HG03460 (cell line): ENCODE measurements at regions not wholly inside any gene's neighbourhood (a gene's known extent, or its start where the extent isn't known, plus 50 kb on each side); places are given as distances from the start of the nearest gene placed in this dataset.
"Not testable (repeated sequence)": the region's sequence is repeated elsewhere in the genome, so short reads cannot be mapped to it uniquely, and the experiment has no call there.

Source experiments
- ATAC-seq: cut with Tn5 transposase; IDR thresholded peaks from one replicate; pipeline ENCODE4 v1.9.1; 2021; ENCODE audit not compliant: unreplicated experiment

DNA sequence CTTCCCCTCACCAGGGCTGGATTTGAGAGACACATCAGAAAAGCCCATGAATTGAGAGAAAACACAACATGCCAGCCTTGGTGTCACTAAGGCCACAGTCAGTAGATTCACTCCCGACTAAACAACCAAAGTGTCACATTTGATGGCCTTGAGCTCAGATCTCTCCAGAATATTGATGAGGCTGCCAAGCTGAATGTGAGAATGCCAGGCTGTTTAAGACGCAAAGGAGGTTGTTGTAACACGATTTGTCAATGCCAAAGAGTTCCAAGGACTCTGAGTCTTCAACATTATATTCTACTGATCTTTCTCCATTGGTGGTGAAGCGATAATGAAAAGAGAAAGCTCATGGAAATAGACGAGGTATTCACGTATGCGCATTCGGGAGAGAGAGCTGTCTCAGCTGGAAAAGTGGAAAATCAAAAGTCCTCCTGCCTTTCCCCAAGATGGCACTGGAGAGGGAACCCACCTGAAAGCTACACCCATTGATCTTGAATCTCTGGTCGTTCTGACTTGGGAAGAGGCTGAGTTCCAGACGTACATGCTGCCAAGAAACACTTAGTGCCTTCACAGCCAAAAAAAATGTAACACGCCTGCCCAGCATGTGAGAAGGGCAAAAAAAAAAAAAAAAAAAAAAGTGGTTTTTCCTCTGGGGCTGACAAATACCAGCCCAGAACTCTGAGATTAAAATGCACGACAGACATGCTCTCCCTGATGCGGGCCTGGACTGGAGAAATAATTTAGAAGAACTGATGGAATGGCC lies 1159.6 kb downstream of the VRK1 start:
- ATAC-seq = no peak

- ATAC-seq = no peak
Measured at GRCh38 chr14:97959251-97959650, 1162.1 kb downstream of the VRK1 start.

DNA sequence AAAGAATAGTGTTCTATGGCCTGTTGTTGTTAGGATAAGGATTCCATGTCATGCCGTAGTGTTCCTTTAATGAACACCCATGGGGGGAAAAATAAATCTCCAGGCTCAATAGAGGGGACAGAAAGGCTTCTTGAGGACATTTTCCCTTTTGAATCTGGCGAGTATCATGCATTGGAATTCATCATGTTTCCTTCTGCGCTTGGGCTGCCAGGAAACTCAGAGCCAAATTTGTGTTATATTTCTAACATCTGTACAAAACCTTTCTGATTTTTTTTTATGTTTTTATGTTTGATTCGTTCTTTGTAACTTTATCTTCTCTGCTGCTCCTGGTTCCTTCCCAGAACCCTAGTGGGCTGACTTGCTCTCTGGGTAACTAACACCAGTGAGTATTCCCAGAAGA lies 1163.3 kb downstream of the VRK1 start:
- no peak for ATAC-seq

DNA sequence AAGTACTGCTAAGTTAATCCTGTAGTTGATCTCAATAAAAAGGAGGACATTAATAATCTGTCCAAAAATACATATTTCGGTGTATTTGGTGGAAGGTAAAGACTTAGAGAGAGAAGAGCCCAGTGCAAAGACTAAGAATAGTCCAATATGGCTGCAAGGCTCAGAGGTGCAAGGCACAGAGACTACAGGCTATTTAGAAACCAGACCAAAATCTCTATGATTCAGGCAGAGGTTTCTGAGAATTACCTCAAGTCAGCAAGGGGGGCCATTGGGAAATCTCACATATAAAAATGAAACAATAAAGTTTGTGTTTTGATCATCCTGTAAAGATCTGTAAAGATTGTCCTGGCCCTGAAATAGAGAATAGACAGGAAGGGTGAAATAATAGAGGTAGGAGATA lies 1173.0 kb downstream of the VRK1 start:
- ATAC-seq = no peak

DNA sequence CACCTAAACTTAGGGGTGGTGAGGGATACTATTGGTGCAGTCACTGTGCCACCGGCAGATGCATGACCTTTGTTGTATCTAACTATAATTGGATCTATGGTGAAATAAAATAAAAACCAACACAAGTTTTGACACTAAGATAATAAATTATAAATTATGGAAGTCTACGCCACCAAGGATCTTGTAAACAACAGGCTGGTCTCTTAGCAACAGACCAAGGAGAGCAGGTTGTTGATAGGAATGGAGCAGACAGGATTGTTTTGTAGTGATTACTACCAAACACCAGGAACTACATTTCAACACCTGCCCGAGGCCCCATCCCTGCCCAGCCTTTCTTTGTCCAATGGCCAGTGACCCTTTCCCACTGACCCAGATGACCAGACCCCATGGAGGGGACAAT lies 1178.0 kb downstream of the VRK1 start:
- ATAC-seq = no peak

- no peak for ATAC-seq
Measured at GRCh38 chr14:97975962-97976361, 1178.8 kb downstream of the VRK1 start.

DNA sequence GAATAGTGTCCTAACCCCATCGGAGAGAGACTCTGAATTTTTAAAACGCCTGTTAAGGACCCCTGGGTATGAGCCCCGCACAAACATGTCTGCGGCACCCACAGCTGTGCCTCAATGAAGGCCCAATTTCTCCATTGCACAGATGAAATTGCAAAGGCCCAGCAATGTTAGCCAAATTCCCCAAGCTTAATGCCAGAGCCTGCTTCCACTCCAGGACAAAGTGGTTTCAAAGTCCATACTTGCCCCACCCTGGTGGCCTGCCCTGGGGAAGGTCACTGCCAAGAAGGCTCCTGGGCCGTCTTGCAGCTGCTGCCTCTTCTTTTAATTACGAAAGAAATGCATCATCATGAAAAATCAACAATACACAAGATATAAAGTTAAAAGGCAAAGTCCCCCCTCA lies 1179.7 kb downstream of the VRK1 start:
- ATAC-seq = no peak

DNA sequence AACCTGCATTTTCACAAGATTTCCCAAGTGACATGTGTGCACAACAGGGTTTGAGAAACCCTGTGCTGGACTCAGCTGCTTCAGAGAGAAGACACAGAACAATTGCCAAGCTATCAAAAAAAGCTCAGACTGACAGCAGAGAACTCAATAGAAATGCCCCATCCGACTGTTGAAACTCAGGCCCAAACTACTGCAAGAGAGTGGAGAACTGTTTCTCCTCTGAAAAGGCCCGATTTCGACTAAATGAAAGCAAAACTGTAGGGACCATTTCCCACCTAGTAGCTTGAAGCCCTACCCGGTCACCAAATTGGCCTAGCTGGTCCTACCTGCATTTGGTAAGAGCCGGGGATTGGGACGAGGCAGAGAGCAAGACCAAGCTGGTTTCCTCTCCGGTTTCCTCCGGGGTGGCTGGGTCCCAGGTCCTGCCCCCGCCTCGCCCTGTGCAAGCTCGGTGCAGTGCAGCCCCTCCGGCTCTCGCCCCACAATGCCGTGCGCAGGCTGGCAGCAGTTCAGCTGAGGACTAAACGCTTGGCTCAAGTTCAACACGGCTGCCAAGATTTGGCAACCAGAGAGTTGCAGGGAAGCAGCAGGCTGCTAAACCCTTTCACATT lies 1180.6 kb downstream of the VRK1 start:
- no peak for ATAC-seq

GRCh38 chr14:97978341-97978740 lies 1181.2 kb downstream of the VRK1 start:
- ATAC-seq = no peak

DNA sequence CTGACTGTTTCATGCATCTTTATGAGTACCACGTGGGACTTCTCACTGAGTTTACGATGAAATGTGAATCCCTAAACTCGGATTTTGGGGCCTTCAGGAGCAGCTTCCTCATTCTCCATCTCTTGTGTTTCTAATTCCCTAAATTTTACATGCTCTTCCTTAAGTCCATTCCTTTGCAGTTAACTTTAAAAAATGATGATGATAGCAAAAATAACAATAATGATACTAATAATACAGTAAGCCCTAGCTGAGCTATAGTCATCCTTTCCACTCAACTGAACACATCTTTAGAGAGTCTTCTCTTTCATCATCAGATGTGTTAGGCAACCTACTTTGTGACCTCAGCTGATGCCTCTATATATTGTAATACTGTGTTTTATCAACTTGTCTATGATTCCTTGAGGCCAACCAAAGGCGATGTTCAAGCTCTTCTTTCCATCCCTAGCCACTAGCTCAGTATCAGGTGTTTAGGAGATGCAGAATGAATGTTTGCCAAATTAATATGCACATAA lies 1196.4 kb downstream of the VRK1 start:
- ATAC-seq = no peak

DNA sequence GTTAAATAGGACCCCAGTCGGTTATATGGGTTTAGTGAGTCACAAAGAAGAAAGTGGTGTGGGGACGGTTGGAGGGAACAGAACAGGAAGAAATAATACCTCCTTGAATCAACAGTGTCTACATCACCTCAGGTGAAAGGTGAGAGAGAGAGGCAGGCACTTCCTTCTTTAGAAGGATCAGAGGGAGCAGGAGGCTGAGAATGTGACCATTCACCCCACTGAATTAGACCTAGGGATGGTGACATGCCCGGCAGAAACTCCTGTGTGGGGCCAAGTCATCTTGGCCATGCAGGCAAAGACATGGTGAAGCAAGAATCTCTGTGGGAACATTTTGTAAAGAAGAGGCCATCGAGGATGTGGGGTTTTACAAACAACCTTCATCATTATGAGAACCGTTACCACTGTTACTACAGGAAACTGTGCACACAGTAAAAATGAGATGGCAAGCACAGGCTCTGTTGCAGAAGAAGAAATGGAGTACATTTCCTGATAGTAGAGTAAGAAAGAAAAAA lies 1196.9 kb downstream of the VRK1 start:
- ATAC-seq = no peak

GRCh38 chr14:97995038-97995437 lies 1197.9 kb downstream of the VRK1 start:
- ATAC-seq = no peak

DNA sequence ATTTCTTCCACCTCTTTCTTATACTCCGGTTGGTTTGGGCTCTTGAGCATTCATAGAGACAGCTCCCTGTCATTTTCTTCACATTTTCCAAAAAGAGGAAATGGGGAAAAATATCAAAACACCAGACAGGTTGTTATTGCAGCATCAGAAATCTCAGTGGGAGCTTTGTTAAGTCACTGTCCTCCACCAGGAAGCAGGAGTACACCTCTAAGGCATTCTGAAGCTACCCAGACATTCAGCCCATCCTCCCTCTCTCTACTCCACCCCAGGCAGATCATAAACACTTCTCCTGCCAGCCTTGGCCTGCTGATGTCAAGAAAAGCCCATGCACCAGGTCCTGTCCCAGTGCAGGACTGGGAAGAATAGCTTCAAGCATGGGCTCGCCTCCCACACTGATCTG lies 1198.3 kb downstream of the VRK1 start:
- ATAC-seq = no peak

GRCh38 chr14:98006008-98006407 lies 1208.8 kb downstream of the VRK1 start:
- ATAC-seq = no peak

DNA sequence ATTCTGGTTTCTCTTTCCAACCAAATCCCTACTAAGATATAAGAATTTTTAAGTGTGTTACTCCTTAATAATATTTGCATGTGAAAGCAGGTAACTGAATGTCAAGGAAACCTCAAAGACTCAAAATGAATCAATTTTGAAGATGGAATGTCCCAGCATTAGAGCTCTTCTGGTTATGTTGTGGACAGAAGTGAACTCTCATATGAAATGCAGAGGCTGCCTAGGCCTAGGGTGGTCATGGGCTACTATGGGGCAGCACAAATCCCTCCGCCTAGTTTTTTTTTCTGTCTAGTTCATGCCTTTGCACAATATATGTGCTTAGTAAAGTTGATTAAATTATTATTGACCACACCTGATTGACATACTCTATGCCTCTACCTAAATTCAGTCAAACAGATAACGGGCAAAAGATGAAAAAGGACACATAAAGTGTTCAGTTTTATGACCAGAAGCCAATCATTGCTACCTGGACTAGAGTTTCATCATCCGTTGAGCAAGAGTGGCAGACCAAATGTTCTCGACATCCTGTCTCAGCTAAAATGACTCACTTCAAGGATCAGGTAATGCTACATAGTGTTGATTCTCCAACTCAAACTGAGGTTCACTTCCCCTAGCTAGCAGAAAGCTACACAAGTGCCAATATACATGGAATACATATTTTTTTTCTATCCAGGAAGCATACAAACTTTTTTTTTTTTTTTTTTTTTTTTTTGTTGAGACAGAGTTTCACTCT lies 1211.4 kb downstream of the VRK1 start:
- no peak for ATAC-seq

GRCh38 chr14:98009177-98009576 lies 1212.0 kb downstream of the VRK1 start:
- ATAC-seq = not testable (repeated sequence)

GRCh38 chr14:98010784-98011183 lies 1213.6 kb downstream of the VRK1 start:
- ATAC-seq = no peak

DNA sequence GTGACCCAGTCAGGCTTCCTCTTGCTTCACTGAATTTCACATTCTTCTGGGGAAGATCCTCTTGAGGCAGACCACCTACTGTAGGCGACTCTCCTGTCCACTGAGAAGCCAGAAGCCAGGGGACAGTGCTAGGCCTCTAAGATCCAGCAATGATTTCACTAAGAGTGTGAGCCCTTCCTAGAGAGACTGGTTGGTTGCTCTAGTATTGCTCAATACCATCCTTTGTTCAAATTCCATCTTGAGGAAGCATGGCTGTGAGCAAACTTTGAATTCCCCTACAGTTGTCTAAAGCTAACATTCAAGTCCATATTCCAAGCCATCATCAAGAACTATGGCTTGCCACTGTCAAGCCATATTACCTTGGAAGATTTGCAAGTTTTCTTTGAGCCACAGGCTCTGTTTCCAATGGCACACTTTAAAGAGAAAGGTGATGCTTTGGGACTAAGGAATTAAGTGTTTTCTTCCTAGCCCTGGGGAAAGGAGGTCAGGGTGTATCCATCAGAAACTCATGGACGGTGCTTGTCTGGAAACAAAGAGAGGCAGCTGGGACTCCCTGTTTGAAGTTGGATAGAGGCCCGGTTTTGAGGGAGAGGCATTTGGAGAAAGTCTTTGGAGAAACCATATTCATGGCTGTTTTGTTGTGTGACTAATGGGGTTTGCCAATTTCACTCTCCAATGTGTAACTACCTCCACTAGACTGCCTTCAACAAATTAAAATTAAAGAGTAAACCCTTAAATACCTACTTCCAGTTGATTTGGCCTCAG lies 1217.9 kb downstream of the VRK1 start:
- ATAC-seq = no peak

GRCh38 chr14:98015921-98016320 lies 1218.7 kb downstream of the VRK1 start:
- no peak for ATAC-seq

GRCh38 chr14:98018628-98019027 lies 1221.4 kb downstream of the VRK1 start:
- ATAC-seq = no peak
